SK-N-MC (cell line): ENCODE measurements at regions not wholly inside any gene's neighbourhood (a gene's known extent, or its start where the extent isn't known, plus 50 kb on each side); places are given as distances from the start of the nearest gene placed in this dataset.

Experiments
- EZH2 ChIP-seq: fragments of 200-600 bp; sonication (generic); IDR thresholded peaks from one replicate; pipeline ENCODE4 v1.6.1; 2017; ENCODE audit warnings: antibody characterized with exemption
- FOXP2 ChIP-seq: optimal IDR thresholded peaks from 2 replicates; pipeline ENCODE3; 2011; ENCODE audit warnings: mild to moderate bottlenecking, moderate library complexity; ENCODE audit not compliant: insufficient read depth; ENCODE audit errors: extremely low read length, control extremely low read depth
- POLR2AphosphoS5 ChIP-seq: IDR thresholded peaks from 2 replicates; pipeline ENCODE4 v1.6.1; 2012; ENCODE audit warnings: mild to moderate bottlenecking, low read depth, low read length, borderline replicate concordance

- TF ChIP-seq EZH2 (no peak), POLR2AphosphoS5 (no peak), FOXP2 (no peak)
Observed at GRCh38 chr9:115209601-115210306, 91.8 kb upstream of the TNC start.
